ENCODE measurements at regions not wholly inside any gene's neighbourhood (a gene's known extent, or its start where the extent isn't known, plus 50 kb on each side); places are given as distances from the start of the nearest gene placed in this dataset.

DNA sequence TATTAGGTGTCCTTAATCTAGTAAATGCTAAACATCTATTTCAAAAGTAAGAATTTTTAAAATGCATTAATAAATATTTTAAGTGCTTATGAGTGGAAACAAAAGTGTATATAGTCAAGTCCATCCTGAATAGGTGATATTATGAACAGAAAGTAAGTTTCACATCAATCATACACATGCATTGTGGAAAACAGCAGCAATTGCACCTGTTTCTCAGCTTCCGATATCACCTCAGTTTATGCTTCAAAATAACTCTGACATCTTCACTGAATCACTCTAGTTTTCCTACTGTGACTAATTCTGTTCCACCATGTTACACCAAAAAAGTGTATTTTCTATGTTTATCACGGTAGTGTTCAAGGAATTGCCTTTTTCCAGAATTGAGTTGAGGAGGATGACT lies 172.6 kb upstream of the MANEA start:
- TF ChIP-seq WIZ (CRISPR knock-in tag; IDR thresholded peaks at IDR 0.05) (no peak), MXI1 (IDR thresholded peaks at IDR 0.05; ENCODE audit: borderline replicate concordance, low read depth, low read length) (no peak), CTCF (CRISPR knock-in tag; IDR thresholded peaks at IDR 0.05) (no peak), KDM5A (IDR thresholded peaks at IDR 0.05; ENCODE audit: borderline replicate concordance, low read length) (no peak), RBFOX2 (IDR thresholded peaks at IDR 0.05; ENCODE audit: low read depth, low read length) (no peak), NONO (IDR thresholded peaks at IDR 0.05) (no peak), NONO (CRISPR knock-in tag; conservative IDR thresholded peaks at IDR 0.05) (no peak), SSRP1 (CRISPR knock-in tag; IDR thresholded peaks at IDR 0.05) (no peak), SMC3 (IDR thresholded peaks at IDR 0.05; ENCODE audit: low read length) (no peak), MLX (CRISPR knock-in tag; IDR thresholded peaks at IDR 0.05) (no peak), TOE1 (CRISPR knock-in tag; IDR thresholded peaks at IDR 0.05) (no peak), KMT2A (CRISPR knock-in tag; IDR thresholded peaks at IDR 0.05) (no peak)
- TF ChIP-seq, protein P1, sequence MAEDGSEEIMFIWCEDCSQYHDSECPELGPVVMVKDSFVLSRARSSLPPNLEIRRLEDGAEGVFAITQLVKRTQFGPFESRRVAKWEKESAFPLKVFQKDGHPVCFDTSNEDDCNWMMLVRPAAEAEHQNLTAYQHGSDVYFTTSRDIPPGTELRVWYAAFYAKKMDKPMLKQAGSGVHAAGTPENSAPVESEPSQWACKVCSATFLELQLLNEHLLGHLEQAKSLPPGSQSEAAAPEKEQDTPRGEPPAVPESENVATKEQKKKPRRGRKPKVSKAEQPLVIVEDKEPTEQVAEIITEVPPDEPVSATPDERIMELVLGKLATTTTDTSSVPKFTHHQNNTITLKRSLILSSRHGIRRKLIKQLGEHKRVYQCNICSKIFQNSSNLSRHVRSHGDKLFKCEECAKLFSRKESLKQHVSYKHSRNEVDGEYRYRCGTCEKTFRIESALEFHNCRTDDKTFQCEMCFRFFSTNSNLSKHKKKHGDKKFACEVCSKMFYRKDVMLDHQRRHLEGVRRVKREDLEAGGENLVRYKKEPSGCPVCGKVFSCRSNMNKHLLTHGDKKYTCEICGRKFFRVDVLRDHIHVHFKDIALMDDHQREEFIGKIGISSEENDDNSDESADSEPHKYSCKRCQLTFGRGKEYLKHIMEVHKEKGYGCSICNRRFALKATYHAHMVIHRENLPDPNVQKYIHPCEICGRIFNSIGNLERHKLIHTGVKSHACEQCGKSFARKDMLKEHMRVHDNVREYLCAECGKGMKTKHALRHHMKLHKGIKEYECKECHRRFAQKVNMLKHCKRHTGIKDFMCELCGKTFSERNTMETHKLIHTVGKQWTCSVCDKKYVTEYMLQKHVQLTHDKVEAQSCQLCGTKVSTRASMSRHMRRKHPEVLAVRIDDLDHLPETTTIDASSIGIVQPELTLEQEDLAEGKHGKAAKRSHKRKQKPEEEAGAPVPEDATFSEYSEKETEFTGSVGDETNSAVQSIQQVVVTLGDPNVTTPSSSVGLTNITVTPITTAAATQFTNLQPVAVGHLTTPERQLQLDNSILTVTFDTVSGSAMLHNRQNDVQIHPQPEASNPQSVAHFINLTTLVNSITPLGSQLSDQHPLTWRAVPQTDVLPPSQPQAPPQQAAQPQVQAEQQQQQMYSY (CRISPR knock-in tag; IDR thresholded peaks at IDR 0.05): no peak
- TF ChIP-seq, protein P2, sequence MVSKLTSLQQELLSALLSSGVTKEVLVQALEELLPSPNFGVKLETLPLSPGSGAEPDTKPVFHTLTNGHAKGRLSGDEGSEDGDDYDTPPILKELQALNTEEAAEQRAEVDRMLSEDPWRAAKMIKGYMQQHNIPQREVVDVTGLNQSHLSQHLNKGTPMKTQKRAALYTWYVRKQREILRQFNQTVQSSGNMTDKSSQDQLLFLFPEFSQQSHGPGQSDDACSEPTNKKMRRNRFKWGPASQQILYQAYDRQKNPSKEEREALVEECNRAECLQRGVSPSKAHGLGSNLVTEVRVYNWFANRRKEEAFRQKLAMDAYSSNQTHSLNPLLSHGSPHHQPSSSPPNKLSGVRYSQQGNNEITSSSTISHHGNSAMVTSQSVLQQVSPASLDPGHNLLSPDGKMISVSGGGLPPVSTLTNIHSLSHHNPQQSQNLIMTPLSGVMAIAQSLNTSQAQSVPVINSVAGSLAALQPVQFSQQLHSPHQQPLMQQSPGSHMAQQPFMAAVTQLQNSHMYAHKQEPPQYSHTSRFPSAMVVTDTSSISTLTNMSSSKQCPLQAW (CRISPR knock-in tag; IDR thresholded peaks at IDR 0.05): no peak
